ENCODE measurements at regions not wholly inside any gene's neighbourhood (a gene's known extent, or its start where the extent isn't known, plus 50 kb on each side); places are given as distances from the start of the nearest gene placed in this dataset.

GRCh38 chr7:84547331-84547730, 352.7 kb upstream of the SEMA3A start:
- TF ChIP-seq, protein P1, sequence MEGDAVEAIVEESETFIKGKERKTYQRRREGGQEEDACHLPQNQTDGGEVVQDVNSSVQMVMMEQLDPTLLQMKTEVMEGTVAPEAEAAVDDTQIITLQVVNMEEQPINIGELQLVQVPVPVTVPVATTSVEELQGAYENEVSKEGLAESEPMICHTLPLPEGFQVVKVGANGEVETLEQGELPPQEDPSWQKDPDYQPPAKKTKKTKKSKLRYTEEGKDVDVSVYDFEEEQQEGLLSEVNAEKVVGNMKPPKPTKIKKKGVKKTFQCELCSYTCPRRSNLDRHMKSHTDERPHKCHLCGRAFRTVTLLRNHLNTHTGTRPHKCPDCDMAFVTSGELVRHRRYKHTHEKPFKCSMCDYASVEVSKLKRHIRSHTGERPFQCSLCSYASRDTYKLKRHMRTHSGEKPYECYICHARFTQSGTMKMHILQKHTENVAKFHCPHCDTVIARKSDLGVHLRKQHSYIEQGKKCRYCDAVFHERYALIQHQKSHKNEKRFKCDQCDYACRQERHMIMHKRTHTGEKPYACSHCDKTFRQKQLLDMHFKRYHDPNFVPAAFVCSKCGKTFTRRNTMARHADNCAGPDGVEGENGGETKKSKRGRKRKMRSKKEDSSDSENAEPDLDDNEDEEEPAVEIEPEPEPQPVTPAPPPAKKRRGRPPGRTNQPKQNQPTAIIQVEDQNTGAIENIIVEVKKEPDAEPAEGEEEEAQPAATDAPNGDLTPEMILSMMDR (IDR thresholded peaks at IDR 0.05; ENCODE audit: low read depth, low read length, missing control alignments): no peak
- no peak for DNase-seq (ENCODE audit: extremely low read depth, low read depth)
- H3K4me3 ChIP-seq (replicated peaks; ENCODE audit: low read depth, low read length): no peak overlapping the region

GRCh38 chr7:84546403-84546802, 351.8 kb upstream of the SEMA3A start:
- TF ChIP-seq, protein P1 (IDR thresholded peaks at IDR 0.05; ENCODE audit: low read depth, low read length, missing control alignments): no peak
- no peak for DNase-seq (ENCODE audit: extremely low read depth, low read depth)
- no peak overlapping the region for H3K4me3 ChIP-seq (replicated peaks; ENCODE audit: low read depth, low read length)

DNA sequence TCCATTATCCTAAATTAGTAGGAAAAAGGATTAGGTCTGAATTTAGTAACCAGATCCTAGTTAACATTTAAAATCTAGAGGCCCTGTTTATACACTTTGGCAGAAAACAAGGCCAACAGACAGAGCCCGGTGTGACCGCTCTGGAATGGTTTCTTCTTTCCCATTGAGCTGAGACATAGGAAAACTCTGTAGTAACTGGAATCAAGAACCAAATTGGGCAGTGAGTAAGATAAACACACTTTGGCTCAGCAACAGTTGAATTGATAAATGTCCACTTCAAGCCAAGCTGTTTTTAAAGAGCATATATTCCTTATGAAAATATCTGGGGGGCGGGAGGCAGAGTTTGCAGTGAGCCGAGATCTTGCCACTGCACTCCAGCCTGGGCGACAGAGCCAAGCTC, 343.7 kb upstream of the SEMA3A start:
- H3K4me3 ChIP-seq (replicated peaks; ENCODE audit: low read depth, low read length): no peak overlapping the region
- DNase-seq (ENCODE audit: extremely low read depth, low read depth): no peak
- TF ChIP-seq, protein P1 (IDR thresholded peaks at IDR 0.05; ENCODE audit: low read depth, low read length, missing control alignments): no peak

DNA sequence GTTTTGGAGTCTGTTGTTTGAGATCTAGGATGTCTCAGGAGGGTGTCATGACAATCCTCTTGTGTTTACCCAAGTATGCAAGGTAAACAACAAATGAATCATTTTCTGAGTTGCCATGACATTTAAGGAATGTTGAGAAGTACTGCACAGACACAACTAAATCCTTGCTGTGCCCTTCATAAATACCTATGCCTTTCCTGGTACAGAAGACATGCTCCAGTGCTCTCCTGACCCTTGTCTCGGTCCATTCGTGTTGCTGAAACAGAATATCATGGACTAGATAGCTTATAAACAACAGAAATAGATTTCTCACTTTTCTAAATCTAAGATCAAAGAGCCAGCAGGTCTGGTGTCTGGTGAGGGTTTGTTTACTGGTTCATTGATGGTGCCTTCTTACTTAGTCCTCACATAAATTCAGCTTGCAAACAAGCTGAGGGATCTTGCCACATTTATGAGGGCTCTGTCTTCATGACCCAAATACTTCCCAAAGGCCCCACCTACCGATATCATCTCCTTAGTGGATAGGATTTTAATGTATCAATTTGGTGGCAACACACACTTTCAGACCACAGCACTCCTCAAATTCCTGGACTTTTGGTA, 341.8 kb upstream of the SEMA3A start:
- no peak overlapping the region for H3K4me3 ChIP-seq (replicated peaks; ENCODE audit: low read depth, low read length)
- DNase-seq (ENCODE audit: extremely low read depth, low read depth): no peak
- TF ChIP-seq, protein P1 (IDR thresholded peaks at IDR 0.05; ENCODE audit: low read depth, low read length, missing control alignments): no peak

- TF ChIP-seq, protein P1 (IDR thresholded peaks at IDR 0.05; ENCODE audit: low read depth, low read length, missing control alignments): no peak
- DNase-seq (ENCODE audit: extremely low read depth, low read depth): no peak
- no peak overlapping the region for H3K4me3 ChIP-seq (replicated peaks; ENCODE audit: low read depth, low read length)
Observed at GRCh38 chr7:84535580-84536270, 341.1 kb upstream of the SEMA3A start.

- TF ChIP-seq, protein P1 (IDR thresholded peaks at IDR 0.05; ENCODE audit: low read depth, low read length, missing control alignments): no peak
- H3K4me3 ChIP-seq (replicated peaks; ENCODE audit: low read depth, low read length): no peak overlapping the region
- DNase-seq (ENCODE audit: extremely low read depth, low read depth): no peak
Observed at GRCh38 chr7:84533182-84533581, 338.6 kb upstream of the SEMA3A start.

Data from HFF-Myc (cell line).